ENCODE measurements at regions not wholly inside any gene's neighbourhood (a gene's known extent, or its start where the extent isn't known, plus 50 kb on each side); places are given as distances from the start of the nearest gene placed in this dataset.
A peak's percentile ranks its signal among the peaks of the same experiment; 100 is the strongest.
"Not testable (repeated sequence)": the region's sequence is repeated elsewhere in the genome, so short reads cannot be mapped to it uniquely, and the experiment has no call there.

DNA sequence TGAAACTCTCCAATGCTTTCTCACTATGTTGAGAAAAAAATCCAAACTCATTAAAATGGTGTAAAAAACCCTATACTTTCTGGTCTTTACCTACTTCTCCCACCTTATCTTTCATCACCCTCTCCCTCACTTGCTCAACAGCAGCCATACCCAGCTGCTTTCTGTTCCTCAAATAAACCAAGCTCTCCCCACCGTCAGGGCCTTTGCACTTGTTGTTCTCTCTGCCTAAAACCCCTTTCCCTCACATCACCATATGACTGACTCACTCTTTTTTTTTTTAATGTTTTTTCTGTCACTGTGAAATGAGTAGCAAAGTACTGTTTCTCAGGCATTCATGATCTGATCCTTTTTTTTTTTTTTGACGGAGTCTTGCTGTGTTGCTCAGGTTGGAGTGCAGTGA is 122.3 kb upstream of the TMEM164 start:
- DNase-seq = no peak

DNA sequence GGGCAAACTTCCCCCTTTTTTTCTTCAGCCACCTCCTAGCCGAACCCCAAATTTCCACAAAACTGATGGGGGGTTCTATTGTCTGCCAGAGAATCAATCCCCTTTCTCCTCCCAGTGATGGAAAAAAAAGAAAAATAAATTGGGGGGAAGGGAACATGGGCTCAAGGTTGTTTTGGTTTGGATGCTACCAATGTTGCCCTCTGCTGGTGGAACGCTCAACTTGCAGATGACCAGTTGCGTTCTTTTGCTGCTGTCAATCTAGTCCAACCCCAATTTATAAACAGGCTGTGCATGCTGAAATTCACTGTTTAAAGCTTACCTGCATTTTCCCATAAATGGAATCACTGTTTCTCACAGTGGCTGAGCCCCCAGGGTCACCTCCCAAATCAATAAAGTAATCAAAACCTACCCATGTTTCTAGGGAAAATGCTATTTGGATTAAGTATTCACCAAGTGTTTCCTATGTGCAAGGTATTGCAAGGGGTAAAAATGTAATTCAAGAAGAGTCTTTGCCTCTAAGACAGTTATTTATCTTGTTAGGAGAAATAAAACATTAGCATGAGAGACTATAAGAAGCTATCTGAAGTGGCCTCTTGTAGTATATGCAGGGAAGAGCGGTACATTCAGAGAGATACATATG is 116.7 kb upstream of the TMEM164 start:
- peak; percentile 11 for DNase-seq

DNA sequence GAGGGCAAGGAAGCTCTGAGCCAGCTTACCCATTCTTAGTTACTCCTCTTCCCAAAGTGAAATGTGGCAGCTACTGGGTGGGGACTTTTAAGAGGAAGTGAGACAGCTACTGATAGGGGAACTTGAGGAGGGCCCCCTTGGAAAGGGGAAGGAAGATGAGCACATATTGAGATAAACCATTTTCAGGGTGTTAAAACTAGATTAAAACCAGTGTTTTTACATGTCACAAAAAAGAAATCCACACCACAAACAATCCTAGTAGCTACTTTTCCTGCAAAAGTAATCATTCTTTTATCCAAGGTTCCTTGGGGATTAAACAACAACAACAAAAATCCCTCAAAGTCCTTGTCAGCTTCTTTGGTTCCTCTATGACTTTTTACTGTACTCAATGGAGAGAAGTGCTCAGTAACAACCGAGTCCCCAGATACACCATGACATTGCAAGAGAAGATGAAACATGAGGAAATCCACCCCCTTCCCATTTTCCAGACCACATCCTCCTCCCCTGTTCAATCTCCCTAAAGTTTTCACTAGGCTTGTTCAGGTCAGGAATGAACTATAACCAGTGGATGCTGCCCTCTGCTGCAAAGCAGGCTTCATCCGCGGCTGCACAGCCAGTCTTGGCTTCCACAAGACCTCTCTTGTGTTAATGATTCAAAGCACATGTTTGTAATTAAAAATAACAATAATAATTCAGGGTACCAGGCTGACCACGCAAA is 113.5 kb upstream of the TMEM164 start:
- DNase-seq = no peak

DNA sequence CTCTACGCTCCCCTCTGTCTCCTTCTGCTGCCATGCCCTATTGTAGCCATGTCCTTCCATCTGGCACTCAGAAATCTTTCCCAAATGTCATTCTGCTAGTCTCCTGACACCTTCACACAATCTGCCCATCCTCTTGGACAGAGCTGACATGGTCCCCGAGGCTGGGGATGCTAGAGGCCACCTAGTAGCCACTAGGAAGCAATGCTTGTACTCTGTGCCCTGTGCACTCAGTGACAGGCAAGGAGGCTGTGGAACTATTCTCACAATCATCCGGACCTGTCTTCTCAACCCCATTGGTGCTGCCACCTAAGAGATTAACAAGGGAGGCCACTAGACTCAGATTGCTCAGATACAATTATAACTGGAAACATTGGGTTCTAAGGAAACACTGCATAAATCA is 112.6 kb upstream of the TMEM164 start:
- no peak for DNase-seq

DNA sequence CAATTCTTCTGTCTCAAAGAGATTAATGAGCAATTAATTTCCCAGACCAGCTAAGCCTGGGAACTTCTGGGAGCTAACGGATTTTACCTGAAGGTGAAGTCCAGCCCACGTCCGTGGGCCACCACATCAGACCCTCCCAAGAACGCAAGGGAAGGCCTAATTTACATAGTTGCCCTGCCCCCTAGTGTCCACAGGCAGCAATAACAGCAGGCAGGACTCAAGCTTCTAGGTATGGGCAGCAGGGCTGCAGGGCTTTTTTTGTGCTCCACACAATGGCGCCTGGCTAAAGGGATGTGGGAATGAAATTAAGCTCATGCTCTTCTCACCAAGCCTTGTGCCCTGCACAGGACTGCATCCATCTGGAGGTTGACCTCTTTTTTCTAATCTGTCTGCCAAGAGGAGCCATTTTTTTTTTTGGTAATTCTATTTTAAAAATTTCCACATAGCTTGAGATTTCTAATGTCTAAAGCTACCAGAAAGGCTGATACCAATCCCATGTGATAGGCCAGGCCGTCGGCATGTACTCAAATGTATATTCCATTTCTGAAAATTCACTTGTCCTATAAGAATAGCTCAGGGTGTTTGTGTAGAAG is 111.9 kb upstream of the TMEM164 start:
- peak; percentile 10 for DNase-seq

DNA sequence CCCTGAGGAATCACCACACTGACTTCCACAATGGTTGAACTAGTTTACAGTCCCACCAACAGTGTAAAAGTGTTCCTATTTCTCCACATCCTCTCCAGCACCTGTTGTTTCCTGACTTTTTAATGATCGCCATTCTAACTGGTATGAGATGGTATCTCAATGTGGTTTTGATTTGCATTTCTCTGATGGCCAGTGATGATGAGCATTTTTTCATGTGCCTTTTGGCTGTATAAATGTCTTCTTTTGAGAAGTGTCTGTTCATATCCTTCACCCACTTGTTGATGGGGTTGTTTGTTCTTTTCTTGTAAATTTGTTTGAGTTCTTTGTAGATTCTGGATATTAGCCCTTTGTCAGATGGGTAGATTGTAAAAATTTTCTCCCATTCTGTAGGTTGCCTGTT is 106.9 kb upstream of the TMEM164 start:
- not testable (repeated sequence) for DNase-seq

DNA sequence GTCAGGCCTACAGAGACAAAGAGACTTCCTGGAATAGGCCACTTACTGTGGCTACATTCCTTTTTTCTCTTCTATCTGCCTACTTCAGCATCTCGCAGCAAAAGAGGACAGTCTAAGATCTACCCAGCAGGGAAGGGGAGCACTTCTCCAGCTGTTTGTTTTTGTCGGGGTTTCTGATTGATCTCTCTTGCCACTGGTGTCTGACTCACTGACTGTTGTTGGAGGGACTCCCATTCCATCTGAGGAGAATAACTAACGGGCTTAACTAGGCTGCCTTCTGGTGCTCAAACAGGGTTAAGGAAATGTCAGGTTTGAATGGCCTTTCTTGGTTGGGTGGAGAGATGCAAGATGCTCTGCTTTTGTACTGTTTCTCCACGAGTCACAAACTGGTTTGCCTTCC is 100.2 kb upstream of the TMEM164 start:
- DNase-seq = no peak

DNA sequence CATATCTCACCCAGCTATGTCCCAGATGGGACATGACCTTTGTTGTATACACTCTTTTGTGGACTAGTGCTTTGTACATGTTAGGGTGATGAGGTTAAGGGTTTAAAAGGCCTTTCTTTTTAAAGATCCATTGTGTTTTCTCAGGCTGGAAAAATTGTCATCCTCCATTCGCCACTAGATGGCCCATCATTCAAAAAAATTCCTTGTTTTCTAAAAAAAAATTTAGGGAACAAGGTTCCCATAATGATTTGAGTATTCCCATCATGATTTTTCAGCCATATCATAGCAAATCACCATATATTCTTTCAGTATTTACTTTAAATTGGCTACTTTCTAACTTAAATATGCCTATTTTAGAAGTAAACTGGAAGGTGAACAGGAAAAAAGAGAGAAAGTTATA is 91.9 kb upstream of the TMEM164 start:
- no peak for DNase-seq

DNA sequence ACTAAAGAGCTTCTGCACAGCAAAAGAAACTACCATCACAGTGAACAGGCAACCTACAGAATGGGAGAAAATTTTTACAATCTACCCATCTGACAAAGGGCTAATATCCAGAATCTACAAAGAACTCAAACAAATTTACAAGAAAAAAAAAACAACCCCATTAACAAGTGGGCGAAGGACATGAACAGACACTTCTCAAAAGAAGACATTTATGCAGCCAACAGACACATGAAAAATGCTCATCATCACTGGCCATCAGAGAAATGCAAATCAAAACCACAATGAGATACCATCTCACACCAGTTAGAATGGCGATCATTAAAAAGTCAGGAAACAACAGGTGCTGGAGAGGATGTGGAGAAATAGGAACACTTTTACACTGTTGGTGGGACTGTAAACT is 89.9 kb upstream of the TMEM164 start:
- DNase-seq = not testable (repeated sequence)

DNA sequence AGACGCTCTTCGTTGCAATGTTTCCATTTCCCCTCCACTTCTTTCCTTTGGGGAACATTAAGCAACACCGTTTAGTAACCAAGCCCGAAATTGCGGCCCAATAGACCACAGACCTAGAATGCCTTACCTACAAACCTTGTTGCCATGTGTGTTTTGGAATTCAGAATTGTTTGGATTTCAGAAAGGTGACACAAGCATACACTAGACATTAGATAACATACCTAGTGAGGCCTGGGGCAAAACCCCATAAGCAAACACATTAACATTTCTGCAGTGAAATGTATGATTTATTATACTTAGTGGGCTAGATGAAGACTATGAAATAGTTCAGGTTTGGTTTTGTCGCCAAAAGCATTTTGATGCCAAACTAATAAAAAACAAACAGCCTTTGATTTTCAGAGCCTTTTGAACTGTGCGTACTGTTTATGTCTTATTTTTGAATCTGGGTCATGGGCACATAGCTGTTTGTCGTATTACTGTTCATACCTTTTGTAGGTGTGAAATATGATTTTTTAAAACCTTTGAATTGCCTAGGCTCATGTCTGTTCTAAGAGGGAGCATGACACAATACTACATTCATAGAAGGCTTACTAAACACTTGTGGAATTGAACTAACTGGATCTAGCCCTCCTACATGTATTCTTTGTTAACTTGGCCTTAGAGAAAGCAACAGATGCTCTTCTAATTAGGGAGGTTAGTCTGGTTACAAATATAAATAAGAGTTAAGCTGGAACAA is 88.6 kb upstream of the TMEM164 start:
- no peak for DNase-seq

DNA sequence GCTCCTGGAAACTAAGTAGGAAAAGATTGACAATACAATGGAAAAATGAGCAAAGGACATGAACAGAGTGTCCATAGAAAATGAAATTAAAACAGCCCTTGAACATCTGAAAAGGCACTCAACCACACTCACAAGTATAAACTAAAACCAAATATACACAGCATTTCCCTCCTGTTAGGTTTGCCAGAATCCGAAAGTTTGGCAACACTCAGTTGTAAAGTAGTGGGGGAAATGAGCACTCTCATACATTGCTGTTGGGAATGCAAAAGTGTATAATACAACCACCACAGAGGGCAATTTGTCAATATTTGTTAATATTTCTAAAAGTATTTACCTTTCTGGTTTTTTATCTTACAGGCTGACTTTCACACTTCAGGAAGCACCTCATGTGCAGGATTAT is 84.2 kb upstream of the TMEM164 start:
- DNase-seq = no peak

DNA sequence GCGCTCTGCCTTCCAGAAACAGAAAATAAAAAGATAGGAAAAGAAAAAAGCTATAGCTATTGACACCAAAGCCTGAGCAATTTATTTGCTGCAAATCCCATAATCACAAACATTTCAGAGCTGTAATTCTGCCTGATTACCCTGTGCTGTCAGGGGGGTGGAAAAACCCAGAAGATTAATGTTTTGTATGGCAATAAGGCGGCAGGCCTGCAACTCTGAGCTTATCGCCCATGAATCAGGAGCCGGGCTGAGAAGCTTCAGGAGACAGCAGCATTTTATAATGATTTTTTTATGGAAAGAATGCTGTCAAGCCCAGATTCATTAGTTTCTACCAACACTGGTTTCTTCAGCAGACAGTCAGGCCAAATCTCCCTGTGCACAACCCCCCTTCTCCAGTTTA is 82.6 kb upstream of the TMEM164 start:
- DNase-seq = no peak

DNA sequence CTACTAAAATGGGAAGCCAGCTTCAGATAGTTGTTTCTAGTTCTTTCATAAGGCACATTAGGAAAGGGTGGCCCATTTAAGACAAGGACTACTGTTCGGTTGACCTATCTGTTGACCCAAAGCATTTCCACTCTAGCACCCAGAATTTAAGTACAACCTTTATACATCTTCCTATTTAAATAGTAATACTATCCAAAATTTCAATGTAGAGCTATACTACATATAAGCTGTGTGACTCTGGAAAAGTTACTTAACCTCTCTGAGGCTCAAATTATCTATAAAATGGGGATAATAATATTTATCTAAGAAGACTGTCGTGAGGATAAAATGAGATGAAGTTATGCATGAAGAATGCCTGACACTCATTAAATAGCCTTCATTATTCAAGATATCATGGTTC is 82.0 kb upstream of the TMEM164 start:
- no peak for DNase-seq

DNA sequence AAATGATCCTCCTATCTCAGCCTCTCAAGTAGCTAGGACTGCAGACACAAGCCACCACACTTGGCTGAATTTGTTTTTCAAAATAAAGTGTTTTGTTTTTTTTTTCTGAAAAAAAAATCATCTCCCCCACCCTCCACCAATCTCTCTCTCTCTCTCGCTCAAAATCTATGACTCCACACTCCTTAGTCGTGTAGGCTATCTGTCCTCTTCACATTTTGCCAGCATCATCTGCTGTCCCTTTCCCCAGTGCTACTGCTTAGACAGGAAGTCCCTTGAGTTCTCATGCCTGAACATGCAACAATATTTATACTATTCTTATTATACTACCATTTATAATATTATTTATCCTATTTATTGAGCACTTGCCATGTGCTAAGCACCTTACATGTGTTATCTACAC is 80.7 kb upstream of the TMEM164 start:
- no peak for DNase-seq

DNA sequence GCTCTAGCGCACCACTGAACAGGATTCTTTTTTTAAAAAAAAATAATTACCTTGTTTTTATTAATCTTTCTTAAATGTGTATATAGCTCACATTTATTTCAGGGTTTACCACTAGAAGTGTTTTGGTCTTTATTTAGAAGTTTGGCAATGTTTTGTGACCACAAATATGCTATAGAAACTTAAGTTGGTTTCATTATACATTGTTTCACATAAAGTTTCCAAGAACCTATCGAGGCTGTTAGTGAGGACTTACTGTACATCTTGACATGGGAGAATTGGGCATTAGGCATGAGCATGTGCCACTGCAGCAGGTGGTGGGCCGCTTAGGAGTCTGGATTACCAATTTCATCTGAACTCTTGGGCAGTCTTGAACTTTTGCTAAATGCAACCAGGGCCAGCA is 77.9 kb upstream of the TMEM164 start:
- DNase-seq = not testable (repeated sequence)

DNA sequence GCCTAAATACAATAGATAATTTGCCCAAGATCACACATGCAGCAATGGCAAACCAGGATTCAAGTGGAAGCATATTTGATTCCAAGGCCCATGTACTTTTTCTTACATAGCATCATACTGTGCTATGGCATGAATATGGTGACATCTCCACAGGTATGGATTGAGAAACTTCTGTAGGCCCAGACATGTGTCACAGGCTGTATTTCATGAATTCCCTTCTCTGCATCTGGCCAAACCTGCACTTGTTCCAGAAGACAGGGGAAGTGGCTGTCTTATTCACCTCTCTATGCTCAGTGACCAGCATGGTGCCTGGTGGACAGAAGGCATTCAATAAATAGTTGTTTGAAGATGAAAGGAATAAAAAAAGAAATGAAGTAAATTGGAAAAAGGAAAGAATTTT is 77.3 kb upstream of the TMEM164 start:
- DNase-seq = no peak

DNA sequence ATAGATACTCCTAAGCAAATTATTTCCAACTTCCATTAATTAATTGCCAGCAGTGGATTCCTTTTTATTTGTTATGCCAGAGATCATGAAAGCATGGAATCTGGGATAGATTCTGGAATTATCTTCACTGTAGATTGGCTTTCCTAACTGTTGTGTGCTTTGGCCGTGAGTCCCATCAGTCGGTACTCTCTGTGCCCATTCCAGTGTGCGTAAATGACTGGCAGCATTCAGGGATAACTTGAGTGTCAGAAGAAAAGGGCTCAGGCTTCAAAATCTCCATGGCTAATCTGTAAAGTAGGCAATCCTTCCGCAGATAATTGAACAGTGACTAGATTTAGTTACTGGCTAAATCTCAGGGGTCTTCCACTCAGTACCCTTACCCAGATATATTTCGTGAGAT is 76.8 kb upstream of the TMEM164 start:
- no peak for DNase-seq

DNA sequence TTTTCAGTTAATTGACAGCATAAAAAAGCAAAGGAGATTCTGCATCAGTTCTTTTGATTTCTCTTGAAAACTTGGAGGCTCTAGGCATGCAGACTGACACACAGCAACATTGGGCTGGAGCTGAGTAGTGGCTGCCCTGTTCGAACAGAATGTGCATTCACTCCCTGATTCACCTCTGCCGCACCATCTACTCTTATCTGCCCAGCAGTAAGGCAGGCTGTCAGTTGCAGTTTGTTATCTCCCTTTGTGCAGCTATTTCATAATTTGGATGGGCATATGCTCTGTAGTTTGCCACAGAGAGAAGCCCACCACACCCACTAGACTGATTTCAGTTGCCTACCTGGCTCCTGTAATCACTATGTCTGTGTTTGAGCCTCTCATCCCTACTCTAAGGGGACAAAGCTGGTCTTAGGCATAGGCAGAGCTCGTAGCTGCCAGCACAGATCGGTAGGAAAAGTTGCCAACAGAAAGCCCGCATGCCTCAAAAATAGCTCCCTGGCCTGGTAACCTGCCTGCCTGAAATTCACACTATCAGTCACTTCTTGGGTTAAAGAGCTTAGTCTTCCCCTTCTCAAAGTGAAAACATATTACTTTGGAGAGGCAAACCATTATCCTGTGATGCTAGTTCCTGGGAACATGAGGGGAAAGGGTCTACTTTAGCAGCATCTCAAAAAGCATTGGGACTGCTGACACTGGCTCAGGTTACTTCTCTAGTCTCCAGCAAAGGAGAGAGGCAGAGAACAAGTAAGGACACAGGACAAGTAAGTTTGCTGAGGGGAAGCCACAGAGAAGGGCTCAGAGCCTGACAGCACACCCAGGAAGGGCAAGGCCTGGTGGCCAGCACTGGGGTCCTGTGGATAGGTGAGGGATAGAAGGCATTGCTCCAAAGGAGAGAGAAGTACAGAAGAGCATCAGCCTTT is 75.9 kb upstream of the TMEM164 start:
- no peak for DNase-seq

DNA sequence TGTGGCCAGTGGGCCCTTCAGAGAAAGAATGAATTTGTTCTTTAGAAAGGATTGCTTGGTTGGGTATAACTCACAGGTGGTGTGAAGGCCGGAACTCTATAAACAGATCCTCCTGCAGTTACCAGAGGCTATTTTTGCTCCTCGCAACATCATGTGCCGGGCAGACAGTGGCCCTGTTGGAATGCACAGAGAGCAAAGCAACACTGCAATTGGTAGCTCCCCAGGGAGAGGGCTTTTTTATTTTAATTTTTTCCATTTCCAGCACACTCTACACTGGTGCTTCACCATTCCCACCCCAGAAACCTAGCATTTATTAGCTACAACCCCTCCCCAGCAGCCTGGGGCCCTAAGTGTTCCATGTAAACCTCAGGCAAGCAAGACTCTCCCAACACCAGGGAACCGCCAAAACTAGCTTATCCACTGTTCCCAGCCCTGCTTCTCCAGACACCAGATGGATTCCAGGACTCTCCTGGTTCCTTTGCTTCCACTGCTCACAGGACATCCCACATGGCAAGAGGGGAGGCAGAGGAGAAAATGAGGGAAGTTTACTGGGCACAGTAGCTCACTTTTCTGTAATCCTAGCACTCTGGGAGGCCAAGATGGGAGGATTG is 75.1 kb upstream of the TMEM164 start:
- no peak for DNase-seq

DNA sequence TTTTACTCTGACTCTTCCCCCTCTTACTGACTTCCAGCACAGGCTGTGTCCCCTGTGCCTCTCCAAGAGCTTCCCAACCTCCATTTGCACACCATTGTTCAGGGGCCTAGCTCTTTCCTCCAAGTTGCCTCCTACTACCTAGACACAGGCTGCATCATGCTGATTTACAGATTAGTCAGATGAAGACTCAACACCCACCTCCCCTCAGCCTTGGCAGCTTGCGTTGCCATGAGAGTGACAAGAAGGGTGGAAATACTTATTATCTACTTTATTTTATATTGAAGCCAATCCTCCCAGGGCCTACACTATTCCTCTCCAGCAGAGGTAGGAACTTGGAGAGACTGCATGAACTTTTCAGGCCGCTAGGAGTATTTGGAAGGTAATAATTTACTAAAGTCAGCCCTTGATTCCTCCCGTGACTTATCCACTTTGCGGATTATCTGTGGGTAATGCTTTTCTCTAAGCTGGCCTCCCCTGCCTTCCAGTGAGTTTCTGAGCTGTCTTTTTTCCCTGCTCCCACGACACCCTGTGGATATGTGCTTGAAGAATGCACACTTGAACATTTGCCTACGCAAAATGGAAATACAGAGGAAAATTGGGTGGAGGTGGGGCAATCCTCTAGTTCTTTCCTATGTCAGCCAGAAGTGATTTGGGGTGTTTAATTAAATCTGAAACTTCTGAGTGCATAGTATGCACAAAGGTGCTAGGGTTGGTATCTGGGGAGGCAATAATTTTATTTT is 74.1 kb upstream of the TMEM164 start:
- DNase-seq = no peak

DNA sequence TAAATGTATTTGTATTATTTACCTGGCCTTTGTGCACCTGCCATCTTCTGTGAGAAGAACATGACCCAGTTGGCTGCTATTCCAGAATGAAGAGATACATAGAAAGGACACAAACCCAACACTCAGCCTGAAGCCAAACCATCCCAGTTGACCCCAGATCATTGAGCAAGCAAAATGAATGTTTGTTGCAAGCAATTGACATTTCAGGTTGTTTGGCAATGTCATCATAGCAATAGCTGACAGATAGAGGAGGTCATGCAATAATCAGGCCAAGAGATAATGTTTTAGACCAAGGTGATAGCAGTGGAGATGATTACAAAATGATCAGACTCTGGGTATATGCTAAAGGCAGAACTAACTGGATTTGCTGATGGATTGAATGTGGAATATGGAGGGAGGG is 71.2 kb upstream of the TMEM164 start:
- DNase-seq = no peak

DNA sequence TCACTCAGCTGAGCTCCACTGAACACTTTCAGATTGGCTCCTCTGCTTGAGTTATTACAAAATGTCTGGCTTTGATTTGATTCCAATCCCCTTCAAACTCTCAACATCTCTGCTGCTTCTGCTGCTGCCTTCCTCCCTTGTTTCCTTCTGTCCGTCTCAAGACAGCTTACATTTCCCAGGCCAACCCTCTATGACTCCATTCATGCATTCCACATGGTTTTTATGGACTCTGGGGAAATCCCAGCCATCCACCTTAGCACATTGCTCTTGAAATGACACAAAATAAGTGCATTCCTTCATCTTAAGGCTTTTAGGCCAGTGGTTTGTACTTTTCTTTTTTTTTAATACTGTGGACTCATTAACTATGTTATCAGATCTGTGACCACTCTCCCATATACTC is 68.5 kb upstream of the TMEM164 start:
- no peak for DNase-seq
